NCI-H748 (cell line): ENCODE measurements at regions not wholly inside any gene's neighbourhood (a gene's known extent, or its start where the extent isn't known, plus 50 kb on each side); places are given as distances from the start of the nearest gene placed in this dataset.
"Not testable (repeated sequence)": the region's sequence is repeated elsewhere in the genome, so short reads cannot be mapped to it uniquely, and the experiment has no call there.

ENCODE experiments used
- DNase-seq: peaks from one replicate; lab custom pipeline; 2025; ENCODE audit not compliant: unreplicated experiment; lab: John Stamatoyannopoulos, UW

DNA sequence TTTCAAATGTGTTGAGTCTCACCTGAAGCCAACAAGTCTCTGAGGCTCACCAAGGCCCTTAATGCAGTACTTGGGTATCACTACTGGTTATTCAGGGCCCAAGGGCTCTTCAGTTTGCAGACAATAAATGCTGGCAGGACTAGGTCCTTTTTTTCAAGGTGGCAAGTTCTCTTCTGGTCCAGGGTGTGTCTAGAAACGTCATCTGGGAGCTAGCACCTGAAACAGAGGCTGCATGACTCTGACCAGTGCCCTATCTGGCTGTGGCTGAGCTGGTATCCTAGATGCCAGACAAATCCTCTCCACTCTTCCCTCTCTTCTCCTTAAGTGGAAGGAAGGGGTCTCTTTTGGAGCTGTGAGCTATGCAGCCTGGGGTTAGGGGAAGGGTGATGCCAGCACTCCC lies 276.8 kb downstream of the PYDC2 start:
- no peak for DNase-seq

DNA sequence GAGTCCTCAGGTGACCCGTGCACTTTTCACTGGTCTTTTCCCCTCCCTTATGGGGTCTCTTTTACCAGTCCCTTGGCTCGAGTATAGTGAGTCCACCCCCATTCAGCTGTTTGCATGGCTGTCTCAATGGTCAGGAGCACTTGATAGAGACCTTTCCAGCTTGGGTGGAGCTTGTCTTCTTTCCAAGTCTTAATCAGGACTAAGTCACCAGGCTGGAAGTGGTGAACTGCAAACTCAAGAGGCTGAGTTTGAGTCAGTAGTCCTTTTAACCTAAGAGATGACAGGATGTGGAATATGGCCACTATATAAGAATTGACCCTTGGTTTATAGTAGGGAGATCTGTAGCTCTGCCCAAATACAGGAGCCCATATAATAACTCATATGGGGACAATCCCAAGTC lies 279.7 kb downstream of the PYDC2 start:
- no peak for DNase-seq

DNA sequence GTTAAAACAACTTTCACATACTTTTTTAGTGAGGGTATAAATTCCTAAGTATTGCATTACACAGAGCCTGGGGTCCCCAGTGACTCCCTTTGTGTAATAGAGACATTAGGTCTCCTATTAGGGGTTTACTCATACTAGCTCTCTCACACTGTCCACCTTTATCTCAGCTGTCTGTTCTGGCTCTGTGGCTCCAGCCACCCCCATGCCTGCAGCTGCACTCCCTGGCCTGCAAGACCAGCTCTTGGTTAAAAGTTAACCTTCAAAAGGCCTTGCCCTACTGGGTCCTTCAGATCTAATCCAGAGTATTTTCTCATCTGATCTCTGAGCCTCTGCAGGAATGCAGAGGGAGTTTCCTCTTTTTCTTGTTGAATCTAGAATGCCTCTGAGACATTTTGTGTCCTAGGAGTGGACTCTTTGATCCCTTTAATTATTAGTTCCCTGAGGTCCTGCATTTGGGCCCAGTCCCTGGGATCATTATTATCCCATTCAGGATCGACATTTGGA lies 280.9 kb downstream of the PYDC2 start:
- DNase-seq = not testable (repeated sequence)

DNA sequence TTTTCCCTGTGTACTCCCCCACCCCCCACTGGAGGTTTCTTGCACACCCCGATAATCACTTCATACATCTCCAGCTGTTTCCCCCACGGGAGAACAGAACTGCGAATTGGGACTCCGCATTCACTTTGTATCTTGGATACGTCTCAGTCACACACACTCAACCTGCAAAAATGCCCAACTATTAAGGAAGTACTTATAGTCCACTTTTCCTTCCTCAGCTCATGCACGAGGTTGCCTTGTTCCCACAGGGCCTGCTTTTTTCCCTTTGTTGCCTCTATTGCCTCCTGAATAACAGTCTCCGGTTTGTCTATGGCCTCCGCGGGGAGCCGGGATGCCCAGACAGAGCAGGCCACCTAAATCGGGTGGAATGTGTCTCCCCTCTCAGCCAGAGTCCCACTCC lies 282.3 kb downstream of the PYDC2 start:
- no peak for DNase-seq

DNA sequence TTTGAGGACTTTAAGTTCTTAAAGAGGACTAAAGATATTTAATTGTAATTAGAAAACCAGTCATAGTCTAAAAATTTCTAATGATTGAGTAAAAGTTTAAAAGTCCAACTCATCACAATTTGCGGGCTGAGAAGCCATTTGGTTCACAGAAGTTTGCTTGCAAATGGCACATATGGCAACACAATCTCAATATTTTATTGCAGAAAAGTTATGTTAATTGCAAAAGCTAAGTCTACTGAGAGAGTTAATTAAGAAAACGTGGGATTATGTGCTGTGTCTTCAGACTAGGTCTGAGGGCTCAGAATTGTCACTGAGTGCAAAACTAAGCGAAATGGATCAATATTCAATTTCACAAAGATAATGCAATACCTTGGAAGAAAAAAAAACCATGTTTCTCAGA lies 289.7 kb downstream of the PYDC2 start:
- no peak for DNase-seq

DNA sequence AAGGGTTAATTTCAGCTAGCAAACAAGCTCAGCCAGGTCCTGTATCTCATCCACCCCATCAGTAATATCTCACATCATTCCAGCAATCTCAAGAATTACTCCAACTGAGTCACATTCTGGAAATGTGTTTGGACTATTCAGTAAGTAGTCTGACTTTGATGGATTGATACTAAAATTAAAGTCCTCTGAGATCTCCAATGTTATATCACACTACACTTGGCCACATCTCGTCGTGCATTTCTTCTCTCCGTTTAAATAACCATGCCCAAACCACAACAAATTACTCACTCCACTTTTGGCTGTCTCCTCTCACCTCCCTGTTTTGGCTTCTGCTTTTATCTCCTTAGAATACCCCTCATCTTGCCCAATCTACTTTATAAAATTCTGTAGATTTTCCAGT lies 292.2 kb downstream of the PYDC2 start:
- no peak for DNase-seq

DNA sequence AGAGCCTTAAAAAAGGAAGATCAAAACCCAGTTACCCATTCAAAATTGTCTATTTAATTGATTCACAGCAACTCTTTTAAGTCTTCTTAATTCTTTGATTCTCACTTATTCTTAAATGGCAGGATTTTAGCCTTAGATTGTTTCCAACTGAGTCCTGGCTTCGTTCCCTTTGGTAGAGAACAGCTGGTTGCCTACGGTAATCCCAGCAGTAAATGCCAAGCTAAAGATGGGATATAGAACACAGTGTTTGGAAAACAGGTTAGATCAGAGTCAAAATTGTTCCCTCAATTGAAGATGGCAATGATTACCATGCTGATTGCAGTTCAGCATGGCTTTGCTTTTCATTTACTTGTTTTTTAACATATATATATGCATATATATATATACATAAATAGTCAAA lies 300.9 kb downstream of the PYDC2 start:
- DNase-seq = no peak

DNA sequence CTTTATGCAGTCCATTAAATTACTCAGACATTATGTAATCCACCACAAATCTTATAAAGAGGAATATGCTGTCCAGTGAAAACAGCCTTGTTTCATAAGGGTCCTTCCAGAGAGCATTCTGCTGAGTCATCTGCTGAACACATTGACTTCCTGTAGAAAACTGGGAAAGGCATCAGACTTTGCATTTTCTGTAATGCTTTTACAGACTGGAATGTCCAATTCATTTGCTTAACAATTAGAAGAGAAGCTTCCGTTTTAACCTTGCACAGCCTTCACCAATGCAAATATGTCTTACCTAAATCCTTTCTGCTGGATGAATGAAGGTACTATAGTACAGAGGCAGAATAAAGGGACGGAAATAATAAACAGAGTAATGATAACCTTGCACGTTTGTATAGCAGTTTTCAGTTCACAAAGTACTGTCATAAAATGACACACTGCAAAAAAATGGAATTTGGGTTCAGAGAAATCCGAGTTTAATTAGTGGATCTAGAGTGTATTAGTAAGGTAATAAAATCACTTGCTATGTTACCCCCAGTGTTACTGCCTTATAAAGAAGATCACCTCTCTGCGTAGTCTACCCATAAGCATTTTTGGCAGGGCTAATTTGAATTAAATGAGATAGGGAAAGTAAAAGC lies 301.5 kb downstream of the PYDC2 start:
- peak; percentile 44 for DNase-seq

DNA sequence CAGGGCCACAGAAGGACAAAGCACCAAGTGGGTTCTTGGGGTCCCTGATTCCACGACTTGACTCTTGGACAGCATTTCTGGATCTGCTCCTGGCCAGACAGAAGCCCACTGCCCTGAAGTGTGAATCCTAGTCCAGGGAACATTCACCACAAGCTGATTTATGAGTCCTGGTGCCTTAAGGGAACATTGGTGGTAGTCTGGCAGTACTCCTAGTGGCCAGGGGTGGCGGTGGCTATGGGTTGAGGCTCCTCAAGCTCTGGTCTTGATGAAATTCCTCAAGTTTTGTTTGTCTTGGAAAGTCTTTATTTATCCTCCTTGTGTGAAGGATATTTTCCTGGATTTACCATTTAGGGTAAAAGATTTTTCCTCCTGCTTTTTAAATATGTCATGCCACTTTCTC lies 307.5 kb downstream of the PYDC2 start:
- DNase-seq = no peak

DNA sequence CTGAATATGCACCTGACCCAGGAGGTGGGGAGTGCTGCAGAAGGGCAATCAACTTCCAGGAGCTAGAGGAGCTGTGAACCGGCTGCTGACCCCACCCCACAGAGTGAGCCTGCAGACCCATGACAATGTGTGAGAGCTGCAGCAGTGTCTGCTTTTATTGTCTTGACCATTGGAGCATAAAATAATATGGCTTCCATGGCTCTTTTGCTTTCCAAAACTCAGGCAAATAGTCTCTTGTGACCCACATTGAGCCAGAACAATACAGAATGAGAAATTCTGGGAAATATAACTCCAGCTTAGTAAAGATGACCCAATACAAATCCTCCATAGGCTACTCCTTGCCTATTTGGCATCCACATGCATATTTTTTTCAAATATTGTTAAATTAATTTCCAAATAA lies 309.6 kb downstream of the PYDC2 start:
- no peak for DNase-seq

DNA sequence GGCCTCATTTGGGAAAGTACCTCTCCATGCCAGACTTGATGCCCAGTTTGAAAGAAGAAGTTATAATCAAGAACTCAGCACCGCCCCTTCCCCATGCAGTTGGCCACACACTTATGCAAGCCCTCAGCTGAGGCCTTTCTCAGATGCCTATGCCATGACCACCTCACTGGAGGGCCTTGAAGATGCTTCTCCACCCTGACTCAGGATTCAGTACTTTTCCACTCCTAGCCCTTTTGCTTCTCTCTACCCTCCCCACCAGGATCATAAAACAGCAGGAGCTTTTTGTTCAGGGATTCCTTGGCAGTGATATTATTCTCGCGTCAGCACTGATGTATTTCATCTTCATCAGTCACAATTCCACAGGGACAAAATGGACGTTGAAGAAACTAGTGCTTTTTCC lies 313.5 kb downstream of the PYDC2 start:
- peak; percentile 16 for DNase-seq

DNA sequence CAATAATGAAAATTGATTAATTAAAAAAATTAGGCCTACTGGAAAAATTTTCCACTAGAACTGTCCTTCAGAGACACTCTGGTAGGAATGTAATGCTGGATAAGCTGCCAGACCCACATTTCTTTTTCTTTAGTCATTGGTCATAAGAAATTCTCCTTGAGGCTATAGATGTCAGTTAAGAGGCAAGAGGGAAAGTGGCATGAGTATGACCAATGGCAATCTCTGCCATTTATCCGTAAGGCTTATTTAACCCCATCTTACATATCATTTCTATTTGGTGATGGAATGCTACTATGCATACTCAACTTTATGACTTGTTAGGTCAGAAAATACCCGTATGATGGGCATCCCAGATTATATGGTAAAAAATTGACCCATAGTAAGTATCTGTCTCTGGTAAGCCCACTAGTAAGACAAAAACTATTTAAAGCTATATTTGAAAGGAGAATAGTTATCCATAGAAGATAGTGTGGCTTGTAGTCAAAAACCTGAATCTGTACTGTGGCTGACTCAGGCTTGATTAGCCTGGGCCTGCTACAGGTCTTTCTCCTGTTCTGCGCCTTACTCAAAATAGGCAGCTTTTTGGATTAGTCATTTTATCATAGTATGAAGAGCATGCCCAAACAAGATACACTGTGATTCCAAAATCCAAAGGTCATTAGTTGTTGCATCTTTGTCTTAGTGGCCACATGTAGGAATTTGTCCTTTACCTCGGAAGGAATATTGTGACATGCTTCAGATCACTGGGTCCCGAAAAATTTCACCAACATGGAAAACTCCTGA lies 314.7 kb downstream of the PYDC2 start:
- no peak for DNase-seq

DNA sequence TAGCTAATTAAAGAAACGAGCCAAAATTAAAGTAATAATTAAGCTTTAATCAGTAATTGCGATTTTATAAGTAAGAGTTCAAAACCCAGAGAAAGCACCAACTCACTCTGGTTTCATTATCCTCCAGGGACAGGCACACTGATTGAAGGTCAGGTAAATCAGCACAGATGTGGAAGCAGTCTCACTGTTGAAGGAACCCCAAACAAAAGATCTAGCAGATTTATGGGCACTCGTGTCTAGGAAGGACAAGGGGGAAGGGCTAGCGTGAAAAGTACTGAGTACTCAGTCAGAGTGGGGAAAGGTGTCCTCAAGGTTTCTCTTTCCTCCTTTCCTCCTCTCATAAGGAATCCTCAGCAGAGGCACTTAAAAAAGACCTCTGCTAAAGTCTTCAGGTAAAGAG lies 320.1 kb downstream of the PYDC2 start:
- DNase-seq = no peak

DNA sequence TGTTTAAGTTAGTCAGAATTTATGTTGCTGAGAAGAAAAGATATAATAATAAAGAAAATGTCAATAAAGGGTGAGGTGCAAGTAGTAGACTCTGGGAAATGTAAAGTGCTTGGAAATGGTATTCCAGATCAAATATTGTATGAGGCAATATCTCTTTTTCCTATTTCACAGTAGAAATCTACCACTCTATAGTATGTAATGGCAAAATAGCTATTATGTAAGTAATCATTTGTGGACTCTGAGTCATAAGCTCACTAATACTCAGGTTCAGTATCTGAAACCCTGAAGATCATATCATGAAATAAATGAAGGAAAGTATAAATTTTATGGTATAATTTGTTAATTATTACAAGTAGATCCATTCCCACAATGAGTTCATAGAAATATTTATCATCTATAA lies 322.1 kb downstream of the PYDC2 start:
- no peak for DNase-seq

DNA sequence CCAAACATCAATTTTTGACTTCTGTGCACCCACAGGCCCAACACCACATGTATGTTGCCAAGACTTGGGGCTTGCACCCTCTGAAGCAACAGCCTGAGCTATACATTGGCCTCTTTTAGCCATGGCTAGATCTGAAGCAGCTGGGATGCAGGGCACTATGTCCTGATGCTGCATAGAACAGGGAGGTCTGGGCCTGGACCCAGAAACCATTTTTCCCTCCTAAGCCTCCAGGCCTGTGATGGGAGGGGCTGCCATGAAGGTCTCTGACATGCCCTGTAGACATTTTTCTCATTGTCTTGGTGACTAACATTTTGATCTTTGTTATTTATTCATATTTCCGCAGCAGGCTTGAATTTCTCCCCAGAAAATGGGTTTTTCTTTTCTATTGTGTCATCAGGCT lies 330.0 kb downstream of the PYDC2 start:
- DNase-seq = no peak

DNA sequence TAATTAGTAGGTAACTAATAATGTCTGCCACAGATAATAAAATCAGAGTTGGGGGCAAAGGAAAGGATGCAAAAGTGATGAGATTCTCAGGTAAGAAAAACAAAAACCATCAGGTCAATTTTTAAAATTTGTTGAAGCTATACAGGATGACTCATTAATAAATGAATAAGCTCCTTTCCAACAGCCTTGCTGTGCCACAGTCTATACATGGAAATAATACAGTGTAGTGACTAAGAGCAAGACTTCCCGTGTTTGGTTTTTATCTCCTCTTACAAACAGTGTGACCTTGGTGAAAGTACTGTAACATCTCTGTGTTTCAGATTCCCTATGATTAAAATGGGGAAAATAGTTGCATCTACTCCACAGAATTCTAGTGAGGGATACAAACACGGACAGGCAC lies 331.6 kb downstream of the PYDC2 start:
- no peak for DNase-seq

DNA sequence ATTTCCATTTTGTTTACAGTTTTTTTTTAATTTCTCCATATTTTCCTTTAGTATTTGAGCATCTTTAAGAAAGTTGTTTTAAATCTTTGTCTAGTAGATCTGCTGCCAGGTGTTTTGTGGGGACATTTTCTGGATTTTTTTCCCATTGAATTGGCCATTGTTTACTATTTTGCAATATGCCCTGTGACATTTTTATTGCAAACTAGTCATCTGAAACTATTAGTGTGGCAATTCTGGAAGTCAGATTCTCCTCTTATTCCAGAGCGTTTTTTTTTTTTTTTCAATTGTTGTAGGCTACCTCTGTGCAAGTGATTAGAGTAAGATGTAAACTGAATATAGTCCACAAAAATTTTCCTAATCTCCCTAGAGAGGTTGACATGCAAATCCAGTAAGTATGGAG lies 334.2 kb downstream of the PYDC2 start:
- no peak for DNase-seq

DNA sequence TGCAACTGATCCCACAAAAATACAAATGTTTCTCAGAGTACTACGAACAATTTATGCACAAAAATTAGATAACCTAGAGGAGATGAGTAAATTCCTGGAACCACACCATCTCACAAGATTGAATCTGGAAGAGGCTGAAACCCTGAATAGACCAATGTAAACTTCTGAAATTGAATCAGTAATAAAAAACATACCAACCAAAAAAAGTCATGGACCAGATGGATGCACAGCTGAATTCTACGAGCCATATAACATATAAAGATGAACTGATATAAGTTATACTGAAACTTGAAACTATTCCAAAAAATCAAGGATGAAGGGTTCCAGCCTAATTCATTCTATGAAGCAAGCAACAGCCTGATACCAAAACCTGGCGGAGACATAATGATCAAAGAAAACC lies 336.3 kb downstream of the PYDC2 start:
- DNase-seq = no peak

DNA sequence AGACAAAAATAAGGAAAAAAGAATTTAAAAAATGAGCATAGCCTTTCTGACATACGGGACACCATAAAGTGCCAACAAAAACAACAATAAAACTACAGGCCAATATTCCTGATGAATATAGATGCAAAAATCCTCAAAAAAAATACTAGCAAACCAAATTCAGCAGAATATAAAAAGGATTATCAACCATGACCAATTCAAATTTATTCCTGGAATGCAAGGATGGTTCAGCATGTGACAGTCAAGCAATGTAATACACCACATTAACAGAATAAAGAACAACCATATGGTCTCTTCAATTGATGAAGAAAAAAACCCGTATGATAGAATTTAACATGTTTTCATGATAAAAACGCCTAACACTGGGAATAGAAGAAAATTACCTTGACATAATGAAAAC lies 341.7 kb downstream of the PYDC2 start:
- no peak for DNase-seq

DNA sequence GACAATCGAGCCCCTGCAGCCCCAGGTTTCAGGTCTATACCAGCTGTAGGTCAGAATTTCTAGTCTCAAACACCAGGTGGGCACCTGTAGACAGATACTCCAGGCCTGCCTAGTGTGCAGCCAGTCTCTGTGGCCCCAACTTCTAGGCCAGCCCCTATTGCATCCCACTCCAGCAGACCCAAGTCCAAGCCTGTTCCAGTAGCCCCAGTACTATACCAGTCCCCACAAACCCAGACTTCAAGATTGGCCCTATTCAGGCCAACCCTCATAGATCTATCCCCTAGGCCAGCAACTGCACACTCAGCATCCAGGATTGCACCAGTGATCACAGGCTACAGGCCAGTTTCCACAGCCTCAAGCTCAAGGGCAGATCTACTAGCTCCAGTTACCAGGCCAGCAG lies 344.0 kb downstream of the PYDC2 start:
- no peak for DNase-seq

DNA sequence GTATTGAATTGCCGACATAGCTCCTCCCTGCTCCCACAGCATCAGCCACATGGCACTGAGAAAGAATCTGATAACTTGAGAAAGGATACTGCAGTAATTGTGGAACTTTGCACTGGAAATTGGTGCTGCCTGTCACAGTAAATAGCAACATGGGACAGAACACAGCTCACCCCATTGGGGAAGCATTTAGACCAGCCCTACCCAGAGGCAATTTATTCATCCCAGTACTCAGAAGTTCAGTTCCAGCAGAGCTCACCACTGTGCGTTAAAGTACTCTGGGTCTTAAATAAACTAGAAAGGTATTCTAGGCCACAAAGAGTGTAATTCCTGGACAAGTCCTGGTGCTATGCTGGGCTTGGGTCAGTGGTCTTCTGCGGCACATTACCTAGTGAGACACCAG lies 347.1 kb downstream of the PYDC2 start:
- no peak for DNase-seq

DNA sequence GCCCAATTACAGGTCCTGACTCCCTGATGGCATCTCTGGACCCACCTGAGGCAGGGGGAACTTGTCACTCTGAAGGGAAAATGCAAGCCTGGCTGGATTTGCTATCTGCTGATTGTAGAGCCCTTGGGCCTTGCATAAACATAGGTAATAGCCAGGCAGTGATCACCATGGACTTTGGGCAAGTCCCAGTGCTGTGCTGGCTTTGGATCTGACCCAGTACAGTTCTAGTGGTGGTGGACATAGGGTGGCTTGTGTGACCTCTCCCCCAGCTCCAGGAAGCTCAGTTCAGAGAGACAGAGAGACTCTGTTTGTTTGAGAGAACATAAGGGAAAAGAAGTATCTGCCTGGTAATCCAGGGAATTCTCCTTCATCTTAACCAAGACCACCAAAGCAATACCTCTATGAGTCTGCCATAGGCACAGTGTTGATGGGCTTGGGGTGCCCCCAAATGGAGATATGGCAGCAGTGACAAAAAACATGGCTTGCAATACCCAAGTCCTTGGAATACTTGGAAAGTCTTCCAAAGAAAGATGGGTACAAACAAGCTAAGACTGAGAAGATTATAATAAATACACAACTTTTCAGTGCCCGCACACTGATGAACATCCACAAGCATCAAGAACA lies 348.5 kb downstream of the PYDC2 start:
- DNase-seq = no peak
